Hepatocyte (in vitro differentiated cells): ENCODE measurements at regions not wholly inside any gene's neighbourhood (a gene's known extent, or its start where the extent isn't known, plus 50 kb on each side); places are given as distances from the start of the nearest gene placed in this dataset.

Experiments used
- DNase-seq: peaks from one replicate; pipeline ENCODE4 v3.0.0-alpha.2; 2016; ENCODE audit warnings: low spot score
- H2AFZ ChIP-seq: fragments of 200-600 bp; sonication (generic); 2 replicates; pipeline ENCODE4 v1.6.0; 2016; ENCODE audit warnings: antibody characterized with exemption, mild to moderate bottlenecking
- H3K27ac ChIP-seq: fragments of 200-600 bp; sonication (generic); 2 replicates; pipeline ENCODE4 v1.5.1; 2016; ENCODE audit warnings: mild to moderate bottlenecking
- H3K27me3 ChIP-seq: fragments of 200-600 bp; sonication (generic); 2 replicates; pipeline ENCODE4 v1.6.1; 2016
- H3K36me3 ChIP-seq: fragments of 200-600 bp; sonication (generic); replicated peaks from 2 replicates; pipeline ENCODE4 v1.5.1; 2016; ENCODE audit warnings: low read depth; ENCODE audit not compliant: insufficient read depth
- H3K4me1 ChIP-seq: fragments of 200-600 bp; sonication (generic); 2 replicates; pipeline ENCODE4 v1.5.1; 2016; ENCODE audit warnings: mild to moderate bottlenecking, moderate library complexity; ENCODE audit not compliant: insufficient read depth
- H3K4me2 ChIP-seq: fragments of 200-600 bp; sonication (generic); 2 replicates; pipeline ENCODE4 v1.6.0; 2016
- H3K4me3 ChIP-seq: fragments of 200-600 bp; sonication (generic); 2 replicates; pipeline ENCODE4 v1.5.1; 2016; ENCODE audit warnings: mild to moderate bottlenecking
- H3K79me2 ChIP-seq: fragments of 200-600 bp; sonication (generic); 2 replicates; pipeline ENCODE4 v1.6.0; 2017; ENCODE audit warnings: mild to moderate bottlenecking
- H3K9me2 ChIP-seq: fragments of 200-600 bp; sonication (generic); replicated peaks from 2 replicates; pipeline ENCODE4 v1.6.0; 2017; ENCODE audit warnings: mild to moderate bottlenecking; ENCODE audit not compliant: insufficient read depth
- H3K9me3 ChIP-seq: fragments of 200-600 bp; sonication (generic); 2 replicates; pipeline ENCODE4 v1.5.1; 2016; ENCODE audit warnings: low read depth, mild to moderate bottlenecking
- H4K20me1 ChIP-seq: fragments of 200-600 bp; sonication (generic); 2 replicates; pipeline ENCODE4 v1.6.0; 2016; ENCODE audit warnings: mild to moderate bottlenecking; ENCODE audit not compliant: insufficient read depth, poor library complexity, severe bottlenecking
- CTCF ChIP-seq: fragments of 200-600 bp; sonication (generic); IDR thresholded peaks from 2 replicates; pipeline ENCODE4 v1.5.1; 2016; ENCODE audit warnings: antibody characterized with exemption, mild to moderate bottlenecking; ENCODE audit not compliant: poor library complexity
- EZH2 ChIP-seq: fragments of 200-600 bp; sonication (generic); IDR thresholded peaks from 2 replicates; pipeline ENCODE4 v1.6.1; 2016; ENCODE audit warnings: antibody characterized with exemption, mild to moderate bottlenecking, borderline replicate concordance
- EZH2phosphoT487 ChIP-seq: fragments of 200-600 bp; sonication (generic); IDR thresholded peaks from one replicate; pipeline ENCODE4 v1.6.1; 2018; ENCODE audit warnings: antibody characterized with exemption, mild to moderate bottlenecking, low read depth, moderate library complexity; ENCODE audit not compliant: unreplicated experiment, severe bottlenecking
- WGBS: methylation state at CpG from one replicate; pipeline ENCODE4 v1.1.6; 2016; ENCODE audit warnings: low lambda C conversion rate; ENCODE audit errors: missing lambda C conversion rate; 5-methylcytosine and 5-hydroxymethylcytosine counted together

GRCh38 chr6:144952456-144953240 is 667.5 kb downstream of the UTRN start:
- Histone ChIP-seq H2AFZ (no peak overlapping the region), H3K36me3 (no peaks in the 10 kb centered on the region), H4K20me1 (no peaks in the 10 kb centered on the region), H3K4me3 (no peak overlapping the region), H3K79me2 (no peaks in the 10 kb centered on the region), H3K9me2 (no peaks in the 10 kb centered on the region), H3K4me1 (no peaks in the 10 kb centered on the region), H3K4me2 (no peak overlapping the region), H3K27me3 (no peaks in the 10 kb centered on the region), H3K9me3 (no peaks in the 10 kb centered on the region), H3K27ac (no peak overlapping the region)
- DNase-seq, result no peak
- TF ChIP-seq EZH2phosphoT487 (no peak), CTCF (no peak), EZH2 (no peak)
- WGBS, result 88% methylated on average over 3 of the region's 3 CpGs

GRCh38 chr6:144953552-144954240 is 668.6 kb downstream of the UTRN start:
- TF ChIP-seq EZH2, result no peak
- TF ChIP-seq CTCF, result no peak
- no peak for TF ChIP-seq EZH2phosphoT487
- no peaks in the 10 kb centered on the region for H3K9me3 ChIP-seq
- no peaks in the 10 kb centered on the region for H3K79me2 ChIP-seq
- 57% methylated on average over 5 of the region's 5 CpGs for WGBS
- no peak for DNase-seq
- no peaks in the 10 kb centered on the region for H3K9me2 ChIP-seq
- no peak overlapping the region for H3K4me3 ChIP-seq
- no peaks in the 10 kb centered on the region for H3K27me3 ChIP-seq
- no peak overlapping the region for H3K27ac ChIP-seq
- no peaks in the 10 kb centered on the region for H3K4me1 ChIP-seq
- H4K20me1 ChIP-seq, result no peaks in the 10 kb centered on the region
- no peak overlapping the region for H3K4me2 ChIP-seq
- no peak overlapping the region for H2AFZ ChIP-seq
- H3K36me3 ChIP-seq, result no peaks in the 10 kb centered on the region

- H3K27ac ChIP-seq, result no peak overlapping the region
- H3K27me3 ChIP-seq, result no peaks in the 10 kb centered on the region
- no peak for DNase-seq
- no peaks in the 10 kb centered on the region for H3K36me3 ChIP-seq
- no peaks in the 10 kb centered on the region for H3K9me3 ChIP-seq
- 100% methylated on average over 3 of the region's 3 CpGs for WGBS
- H2AFZ ChIP-seq, result no peak overlapping the region
- H3K4me1 ChIP-seq, result no peaks in the 10 kb centered on the region
- H3K79me2 ChIP-seq, result no peaks in the 10 kb centered on the region
- TF ChIP-seq EZH2, result no peak
- no peak for TF ChIP-seq CTCF
- TF ChIP-seq EZH2phosphoT487, result no peak
- no peak overlapping the region for H3K4me2 ChIP-seq
- no peaks in the 10 kb centered on the region for H3K9me2 ChIP-seq
- H3K4me3 ChIP-seq, result no peak overlapping the region
- H4K20me1 ChIP-seq, result no peaks in the 10 kb centered on the region
Measured at GRCh38 chr6:144954241-144954556, 669.1 kb downstream of the UTRN start.
